GM21360 (cell line): ENCODE measurements at regions not wholly inside any gene's neighbourhood (a gene's known extent, or its start where the extent isn't known, plus 50 kb on each side); places are given as distances from the start of the nearest gene placed in this dataset.

ENCODE experiments used
- ATAC-seq: cut with Tn5 transposase; IDR thresholded peaks from one replicate; pipeline ENCODE4 v1.9.1; 2021; ENCODE audit warnings: mild to moderate bottlenecking, moderate library complexity; ENCODE audit not compliant: unreplicated experiment

DNA sequence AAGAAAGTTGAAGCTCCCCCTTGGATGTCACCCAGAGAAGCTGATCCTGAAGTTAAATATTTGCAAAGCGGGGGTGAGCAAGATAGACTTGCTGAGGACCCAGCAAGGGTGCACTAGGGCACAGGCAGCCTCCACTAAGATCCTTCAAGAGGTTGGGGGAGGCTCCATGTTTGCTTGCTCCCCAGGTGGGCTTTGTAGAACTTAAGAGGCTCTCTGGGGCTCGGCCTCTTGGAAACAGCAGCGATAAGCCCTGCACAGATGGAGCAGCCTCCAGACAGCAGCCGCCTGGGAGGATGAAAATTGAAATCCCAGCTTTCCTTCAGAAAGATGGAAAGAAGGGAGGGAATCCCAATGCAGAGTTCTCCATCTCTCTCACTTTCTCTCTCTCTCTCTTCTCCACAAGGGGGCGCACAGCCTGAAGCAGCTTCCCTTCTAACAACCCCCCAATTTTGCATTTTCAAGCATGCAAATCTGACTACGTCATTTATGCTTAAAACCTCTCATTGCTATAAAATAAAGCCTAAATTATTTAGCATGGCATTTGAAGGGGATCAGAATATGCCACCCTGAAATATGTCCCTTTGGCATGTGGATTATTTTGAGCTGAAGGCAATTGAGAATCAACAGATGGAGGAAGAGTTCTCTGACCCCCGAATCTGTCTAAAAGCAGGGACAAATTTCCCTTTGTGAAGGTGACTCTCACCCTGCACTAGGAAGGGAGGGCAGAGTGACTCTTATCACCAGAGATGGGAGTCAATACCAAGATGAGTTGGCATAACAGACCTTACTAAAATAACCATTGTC lies 185.7 kb upstream of the KLHL29 start:
- no peak for ATAC-seq

DNA sequence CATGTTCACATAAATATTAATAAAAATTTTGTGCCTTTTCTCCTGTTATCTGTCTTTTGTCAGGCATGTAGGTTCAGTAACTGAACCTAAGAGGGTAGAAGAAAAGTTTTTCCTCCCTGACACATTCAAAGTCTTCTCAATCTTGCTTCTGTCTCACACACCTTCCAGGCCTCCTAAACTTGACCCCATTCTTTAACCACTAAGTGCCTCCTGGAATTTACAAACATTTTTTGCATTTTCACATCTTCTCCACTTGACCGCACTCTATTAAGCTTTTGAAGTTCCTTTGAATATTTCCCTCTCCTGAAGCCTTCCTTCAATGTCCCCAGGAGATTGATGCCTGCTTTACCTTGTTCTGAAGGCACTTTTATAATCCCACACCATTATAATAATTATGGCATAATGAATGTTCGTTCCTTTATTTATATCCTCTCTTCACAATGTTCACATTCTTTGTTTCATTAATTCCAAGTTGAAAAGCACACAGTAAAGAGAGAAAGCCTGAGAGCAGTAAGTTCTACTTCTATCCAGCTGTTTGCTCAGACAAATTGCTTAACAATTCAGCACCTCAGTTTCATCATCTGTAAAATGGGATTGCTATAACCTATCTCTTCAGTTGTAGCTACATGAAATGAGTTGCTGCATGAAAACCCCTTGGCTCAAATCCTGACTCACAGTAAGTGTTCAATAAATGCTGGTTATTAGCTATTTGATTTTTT lies 184.8 kb upstream of the KLHL29 start:
- ATAC-seq, result no peak

DNA sequence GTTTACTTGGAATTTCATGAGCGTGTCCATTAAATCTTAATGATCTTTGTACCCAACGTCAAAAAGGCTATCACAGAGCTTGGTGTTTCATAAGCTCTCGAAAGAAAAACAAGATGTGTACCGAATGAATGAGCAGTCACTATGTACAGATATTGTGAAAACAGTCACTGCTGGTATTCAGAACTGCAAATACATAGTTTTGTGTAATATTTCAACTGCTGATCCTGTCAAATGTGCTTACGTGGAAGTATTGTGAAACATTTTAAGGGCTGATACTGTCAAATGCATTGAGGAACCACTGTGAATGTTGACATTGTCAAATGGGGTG lies 184.2 kb upstream of the KLHL29 start:
- no peak for ATAC-seq

DNA sequence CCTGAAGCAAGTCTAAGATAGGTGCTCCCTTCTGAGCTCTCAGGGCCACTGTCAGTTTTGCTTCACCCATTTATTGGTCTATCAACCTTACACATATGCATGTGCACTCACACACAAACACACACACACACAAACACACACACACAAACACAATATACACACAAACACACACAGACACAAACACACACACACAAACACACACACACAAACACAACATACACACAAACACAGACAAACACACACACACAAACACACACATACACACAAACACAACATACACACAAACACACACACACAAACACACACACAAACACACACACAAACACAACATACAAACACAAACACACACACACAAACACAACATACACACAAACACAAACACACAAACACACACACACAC lies 181.6 kb upstream of the KLHL29 start:
- ATAC-seq, result no peak

DNA sequence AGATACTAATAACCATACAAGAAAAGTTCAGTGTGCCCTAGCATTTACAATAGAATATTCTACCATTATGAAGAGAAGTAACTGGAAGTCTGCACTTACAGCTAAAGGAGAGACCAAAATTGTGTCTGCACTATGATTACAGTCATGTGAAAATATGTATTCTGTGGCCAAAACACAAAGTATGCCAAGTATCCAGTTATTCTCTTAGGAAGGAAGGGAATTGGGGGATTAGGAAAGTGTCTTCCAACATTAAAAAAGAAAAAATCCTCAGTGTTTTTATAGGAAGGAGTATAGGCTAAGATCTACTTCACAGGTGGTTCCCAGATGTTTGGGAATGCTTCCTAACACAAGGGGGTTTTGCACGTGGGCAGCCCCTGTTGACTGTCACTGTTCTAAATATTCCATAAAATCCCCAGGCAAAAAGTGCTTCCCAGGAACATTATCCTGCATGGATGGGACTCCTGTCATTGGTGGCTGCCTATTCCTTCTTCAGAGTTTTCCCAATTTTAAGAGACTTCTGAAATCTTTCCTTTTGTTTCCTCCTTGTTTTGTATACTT lies 180.2 kb upstream of the KLHL29 start:
- ATAC-seq, result no peak

DNA sequence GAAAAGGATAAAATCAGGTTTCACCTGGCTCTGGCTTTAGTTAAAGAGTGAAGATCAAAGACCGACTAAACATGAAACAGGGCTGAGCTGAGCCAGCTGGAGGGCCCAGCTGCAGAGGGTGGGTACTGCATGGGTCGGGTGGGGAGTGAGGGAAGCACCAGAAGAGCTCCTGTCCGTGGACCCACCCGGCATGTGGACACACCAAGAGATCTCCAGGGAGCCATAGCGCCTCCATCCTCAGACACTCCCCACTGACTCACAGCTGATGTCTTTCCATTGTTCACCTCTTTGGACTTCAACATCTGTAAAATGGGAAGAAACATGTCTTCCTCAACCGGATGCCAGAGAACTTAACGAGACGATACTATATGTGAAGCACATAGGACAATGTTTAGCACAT lies 178.3 kb upstream of the KLHL29 start:
- ATAC-seq, result no peak

DNA sequence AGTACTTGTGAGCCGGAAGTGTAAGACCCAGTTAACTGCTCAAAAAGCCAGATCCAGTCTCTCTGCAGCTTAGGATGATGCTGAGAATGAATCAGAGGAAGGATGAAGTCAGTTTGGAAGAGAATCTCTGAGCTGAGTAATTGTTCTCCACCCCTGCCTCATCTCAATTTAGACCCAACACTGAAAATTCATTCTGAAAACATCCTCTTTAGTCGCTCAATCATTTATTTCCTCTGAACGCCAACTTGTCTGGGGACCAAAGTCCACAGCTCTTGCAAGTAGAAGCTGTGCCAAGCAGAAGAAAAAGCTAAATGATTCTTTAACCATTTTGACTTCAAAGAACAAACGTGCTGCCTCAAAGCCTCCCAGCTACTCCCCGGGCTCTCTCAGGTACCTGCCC lies 177.1 kb upstream of the KLHL29 start:
- no peak for ATAC-seq

DNA sequence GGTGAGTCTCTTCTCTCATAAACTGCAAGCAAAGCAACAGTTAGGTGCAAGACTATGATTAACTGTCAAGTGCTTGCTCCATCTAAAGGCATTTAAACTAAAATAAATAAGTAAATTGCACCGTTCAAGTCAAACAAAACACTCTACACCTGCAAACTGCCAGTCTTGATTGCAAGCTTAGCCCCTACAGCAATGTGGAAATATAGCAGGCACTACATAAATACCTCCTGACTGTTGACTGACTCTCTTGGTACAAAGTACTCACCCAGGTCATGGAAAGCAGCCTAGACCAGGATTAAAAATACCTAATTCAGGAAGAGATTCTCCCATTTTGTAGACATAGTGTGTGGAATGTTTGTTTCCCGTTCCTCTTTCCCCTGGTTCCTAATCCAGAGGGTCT lies 176.6 kb upstream of the KLHL29 start:
- ATAC-seq, result no peak

DNA sequence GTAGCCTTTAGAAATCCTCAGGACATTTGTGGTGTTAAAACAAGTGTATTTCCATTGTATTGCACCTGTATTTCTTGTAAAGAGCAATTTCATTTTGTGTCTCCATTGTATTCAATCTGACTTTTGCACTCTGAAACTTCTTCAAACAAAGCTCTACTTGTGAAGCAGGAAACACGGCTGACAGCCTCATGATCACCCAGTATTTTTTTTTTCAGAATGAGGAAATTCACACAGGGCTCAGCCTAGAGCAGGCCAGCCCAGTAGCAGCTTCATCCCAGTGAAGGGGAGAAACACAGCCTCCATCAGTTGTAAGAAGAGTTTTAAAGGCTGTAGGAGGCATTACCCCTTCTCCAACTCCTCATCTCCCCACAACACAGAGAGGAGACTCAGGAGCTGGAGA lies 175.9 kb upstream of the KLHL29 start:
- no peak for ATAC-seq

DNA sequence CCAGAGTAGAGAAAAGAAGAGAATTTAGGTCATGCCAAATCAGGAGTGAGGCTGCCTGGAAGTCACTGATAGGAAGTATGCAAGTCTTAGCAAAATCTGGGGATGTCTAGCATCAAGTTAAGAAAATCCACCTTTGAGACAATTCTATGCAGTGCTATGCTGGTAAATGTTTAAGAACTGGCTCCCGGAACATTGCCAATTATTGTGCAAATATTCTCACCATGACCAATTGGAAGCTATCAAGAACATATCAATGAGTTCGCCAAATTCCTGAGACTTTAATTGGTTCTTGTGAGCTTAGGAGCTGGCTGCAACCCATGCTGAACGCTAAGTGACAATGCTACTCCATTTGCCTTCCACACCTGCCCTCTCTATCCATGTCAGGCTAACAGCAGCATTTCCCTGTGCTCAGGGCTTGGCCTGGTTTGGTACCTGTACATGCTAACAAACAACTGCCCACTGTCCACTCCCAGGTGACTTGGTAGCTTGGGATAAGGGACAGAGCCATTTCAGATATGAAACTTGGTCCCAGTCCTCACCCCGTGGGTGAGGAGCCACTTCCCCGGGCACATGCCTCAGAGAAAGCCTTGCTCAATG lies 172.9 kb upstream of the KLHL29 start:
- no peak for ATAC-seq

DNA sequence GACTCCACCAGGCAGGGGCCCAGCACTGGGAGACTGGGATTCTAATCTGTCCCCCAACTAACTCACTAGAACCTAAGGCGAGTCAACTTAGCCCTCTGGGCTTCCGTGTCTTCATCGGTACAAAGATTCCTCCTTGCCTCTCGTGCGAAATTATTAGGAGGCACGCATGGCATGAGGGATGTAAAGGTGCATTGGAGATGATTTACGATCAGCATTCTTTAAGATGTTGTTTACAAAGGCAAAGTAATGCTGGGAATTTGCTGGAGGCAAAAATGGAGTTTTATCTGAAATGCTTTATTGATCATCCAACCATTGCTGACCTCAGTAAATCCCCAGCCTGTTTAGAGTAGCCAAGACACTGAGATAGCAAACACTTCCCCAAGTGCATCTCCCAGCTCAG lies 171.8 kb upstream of the KLHL29 start:
- no peak for ATAC-seq

DNA sequence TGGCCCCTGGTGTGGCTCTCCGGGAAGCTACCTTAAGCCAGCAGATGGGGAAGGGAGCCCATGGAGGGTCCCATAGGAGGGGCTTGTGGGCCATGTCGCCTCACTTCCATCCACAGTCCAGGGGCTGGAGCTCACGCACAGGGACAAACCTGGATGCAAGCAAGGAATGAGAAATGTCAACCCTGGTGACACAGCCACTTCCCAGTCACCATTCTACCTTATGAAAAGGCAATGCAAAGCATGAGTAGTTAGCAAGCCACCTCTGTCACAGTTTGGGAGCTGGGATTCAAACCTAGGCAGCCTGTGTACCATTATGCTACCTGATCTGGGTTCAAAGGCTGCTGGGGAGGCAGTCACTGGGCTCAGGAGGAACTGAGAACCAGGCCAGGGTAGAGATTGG lies 170.0 kb upstream of the KLHL29 start:
- no peak for ATAC-seq

DNA sequence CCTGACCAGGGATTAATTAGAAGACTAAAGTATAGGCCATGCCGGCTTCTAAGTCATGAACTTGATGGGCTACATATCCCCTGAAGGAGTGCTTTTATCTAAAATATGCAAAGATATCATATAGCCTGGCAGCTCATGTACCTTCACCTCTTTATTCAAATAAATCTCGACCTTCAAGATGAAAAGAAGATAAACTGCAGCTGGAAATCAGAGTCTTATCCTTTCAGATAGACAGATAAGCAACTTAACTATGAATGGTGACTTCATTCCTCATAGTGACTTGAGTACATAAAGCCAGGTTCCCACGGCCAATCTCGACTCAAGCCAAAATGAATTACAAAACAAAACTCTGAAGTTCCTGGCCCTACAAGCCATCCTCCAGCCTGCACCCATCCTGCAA lies 165.3 kb upstream of the KLHL29 start:
- ATAC-seq, result no peak

DNA sequence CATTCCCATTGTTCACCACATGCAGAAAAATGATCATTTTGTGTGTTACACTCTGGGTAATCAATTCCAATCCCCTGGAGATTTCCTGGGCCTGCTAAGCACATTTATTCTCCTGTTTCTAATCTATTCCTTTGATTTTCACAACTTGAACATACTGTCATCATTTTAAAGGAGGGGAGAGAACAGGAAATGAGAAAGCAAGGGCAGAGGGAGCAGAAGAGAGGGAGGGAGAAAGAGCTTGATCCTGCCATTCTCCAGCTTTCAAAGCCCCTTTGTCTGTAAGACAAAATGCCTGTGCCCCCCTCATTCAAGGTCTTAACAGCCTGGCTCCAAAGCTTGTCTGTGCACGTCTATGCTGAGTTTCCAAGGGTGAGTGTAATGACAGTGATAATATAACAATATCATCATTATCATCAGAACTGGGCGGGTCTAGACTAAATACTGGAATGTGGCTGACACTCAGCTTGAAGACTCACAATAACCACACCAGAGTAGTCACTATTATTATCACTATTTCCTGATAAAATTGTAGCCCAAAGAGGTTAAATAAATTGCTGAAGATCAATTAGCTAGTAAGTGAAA lies 164.4 kb upstream of the KLHL29 start:
- ATAC-seq, result no peak

DNA sequence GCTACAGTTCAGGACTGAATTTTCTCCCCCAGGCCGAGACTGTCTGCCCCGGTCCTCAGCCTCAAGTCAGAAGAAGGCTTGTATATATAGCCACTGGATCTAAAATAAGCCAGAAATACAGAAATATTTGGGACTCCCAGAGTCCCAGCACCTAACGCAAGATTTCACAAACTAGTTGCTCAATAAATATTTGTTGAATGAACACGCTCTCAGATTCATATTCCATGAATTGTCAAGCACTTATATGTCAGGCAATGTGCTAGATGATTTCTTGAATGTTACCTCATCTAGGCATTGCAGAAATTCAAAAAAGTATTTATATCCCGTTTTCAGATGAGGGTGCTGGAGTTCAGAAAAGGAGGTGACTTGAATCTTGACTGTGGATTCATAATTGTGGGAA lies 163.7 kb upstream of the KLHL29 start:
- no peak for ATAC-seq

DNA sequence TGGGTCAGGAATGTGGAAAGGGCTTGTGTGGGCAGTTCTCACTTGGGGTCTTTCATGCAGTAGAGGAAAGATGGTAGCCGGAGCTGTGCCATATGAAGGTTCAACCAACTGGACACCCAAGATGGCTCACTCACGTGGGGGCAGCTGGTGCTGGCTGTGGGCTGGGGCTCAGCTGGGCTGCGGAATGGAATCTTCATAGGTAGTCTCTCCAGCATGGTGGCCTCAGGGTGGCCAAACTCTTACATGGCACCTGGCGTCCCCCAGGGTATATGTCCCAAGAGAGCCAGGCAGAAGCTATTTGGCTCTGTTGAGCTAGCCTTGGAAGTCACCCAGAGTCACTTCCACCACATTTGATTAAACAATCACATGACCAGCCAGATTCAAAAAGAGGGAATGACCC lies 163.1 kb upstream of the KLHL29 start:
- no peak for ATAC-seq

DNA sequence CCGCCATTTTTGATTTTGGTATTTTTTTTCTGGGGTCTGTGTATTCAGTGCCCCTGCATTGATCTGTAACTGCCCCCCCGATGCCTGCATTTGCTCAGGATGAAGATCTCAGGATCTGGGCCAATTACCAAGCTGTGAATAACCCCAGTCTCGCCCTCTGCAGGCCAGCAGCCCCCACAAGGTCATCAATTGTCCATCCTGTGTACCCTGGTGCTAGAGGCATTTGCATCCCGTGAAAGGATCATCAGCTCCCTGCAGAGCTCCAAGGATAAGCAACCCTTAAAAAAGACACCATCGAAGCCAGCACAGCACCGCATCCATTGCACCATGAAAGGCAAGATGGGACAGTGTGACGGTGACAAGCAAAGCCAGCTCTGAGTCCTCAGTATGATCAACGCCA lies 154.1 kb upstream of the KLHL29 start:
- no peak for ATAC-seq

DNA sequence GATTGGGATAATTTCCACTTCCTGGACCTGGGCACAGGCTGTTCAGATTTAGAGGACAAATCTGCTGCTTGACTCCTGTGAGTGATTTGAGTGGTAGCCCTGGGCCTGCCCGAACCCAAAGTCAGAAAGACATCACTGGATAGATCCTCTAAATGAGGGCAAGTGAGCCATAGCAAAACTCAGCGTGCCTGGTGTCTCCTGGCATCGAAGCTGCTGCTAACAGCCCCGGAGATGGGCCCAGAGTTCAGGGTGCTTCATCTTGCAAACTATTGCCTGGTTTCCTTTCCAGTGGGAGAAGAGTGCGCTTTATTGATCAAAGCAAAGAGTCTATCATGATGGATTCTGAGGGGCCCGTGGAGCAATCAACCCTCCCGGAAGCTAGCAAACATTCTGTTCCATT lies 153.1 kb upstream of the KLHL29 start:
- ATAC-seq, result no peak

DNA sequence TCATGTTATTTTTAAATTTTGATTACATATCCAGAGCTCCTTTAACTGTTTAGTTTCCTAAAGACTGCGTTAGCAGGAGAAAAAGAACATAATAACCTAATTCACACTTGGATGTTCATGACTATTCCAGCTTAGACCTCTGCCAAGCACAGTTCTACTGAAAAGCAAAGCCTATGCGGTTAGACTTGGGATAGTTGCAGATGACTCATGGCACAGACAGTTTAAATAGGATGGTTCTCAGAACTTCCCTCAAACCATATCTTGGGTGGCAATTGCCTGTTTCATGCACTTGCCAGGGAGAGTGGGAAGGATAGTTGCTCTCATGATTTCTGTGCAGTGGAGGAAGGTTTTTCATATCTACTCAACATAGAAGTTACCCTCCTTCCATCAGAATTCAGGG lies 149.7 kb upstream of the KLHL29 start:
- ATAC-seq, result no peak

DNA sequence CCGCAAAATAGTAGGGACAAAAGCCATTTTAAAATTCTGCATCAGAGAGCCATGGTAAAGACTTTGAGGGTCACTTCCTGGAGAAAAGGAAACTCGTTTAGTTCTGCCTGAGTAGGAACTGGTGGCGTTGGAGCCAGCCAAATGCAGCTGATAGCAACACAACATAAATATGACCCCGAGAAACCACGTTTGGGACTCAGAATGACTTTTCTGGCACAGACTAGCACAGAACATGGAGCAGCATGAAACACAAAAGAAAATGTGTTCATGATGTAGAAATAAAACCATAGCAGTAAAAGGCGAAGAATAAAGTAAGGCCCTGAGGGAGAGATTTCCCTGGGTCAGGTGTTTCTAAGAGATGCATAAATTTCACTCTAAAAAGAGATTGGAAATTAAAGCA lies 149.2 kb upstream of the KLHL29 start:
- no peak for ATAC-seq

DNA sequence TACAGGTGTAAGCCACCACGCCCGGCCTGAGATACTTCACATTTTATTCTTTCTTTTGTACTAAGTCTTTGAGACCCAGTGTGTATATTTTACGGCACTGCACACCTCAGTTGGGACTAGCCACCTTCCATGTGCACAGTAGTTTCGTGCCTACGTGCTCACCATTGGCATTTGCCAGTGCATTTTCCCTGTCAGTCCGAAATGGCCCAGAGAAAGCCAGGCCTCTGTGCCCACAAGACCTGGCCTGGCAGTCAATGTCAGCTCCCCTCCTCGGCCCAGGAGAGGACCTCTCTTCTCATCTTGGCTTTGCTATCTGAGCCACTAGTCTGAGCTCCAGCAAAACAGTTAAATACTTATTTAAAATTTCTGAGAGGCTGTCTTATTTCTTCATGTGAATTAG lies 147.8 kb upstream of the KLHL29 start:
- ATAC-seq, result no peak
